Glutamatergic neuron (in vitro differentiated cells): ENCODE measurements at regions not wholly inside any gene's neighbourhood (a gene's known extent, or its start where the extent isn't known, plus 50 kb on each side); places are given as distances from the start of the nearest gene placed in this dataset.

Experiments
- DNase-seq: peaks from one replicate; pipeline ENCODE4 v3.0.0; 2022
- H3K27ac Mint-ChIP-seq: one replicate; pipeline ENCODE4 v1.8.0; 2020; ENCODE audit warnings: mild to moderate bottlenecking, mixed read lengths, inconsistent platforms; ENCODE audit not compliant: unreplicated experiment
- H3K27me3 Mint-ChIP-seq: one replicate; pipeline ENCODE4 v1.8.0; 2020; ENCODE audit warnings: mild to moderate bottlenecking, moderate library complexity, mixed read lengths, inconsistent platforms; ENCODE audit not compliant: unreplicated experiment
- H3K36me3 Mint-ChIP-seq: one replicate; pipeline ENCODE4 v1.8.0; 2020; ENCODE audit warnings: mild to moderate bottlenecking, mixed read lengths, inconsistent platforms; ENCODE audit not compliant: unreplicated experiment
- H3K4me1 Mint-ChIP-seq: one replicate; pipeline ENCODE4 v1.8.0; 2020; ENCODE audit warnings: mild to moderate bottlenecking, low read depth, mixed read lengths, inconsistent platforms; ENCODE audit not compliant: unreplicated experiment
- H3K4me3 Mint-ChIP-seq: one replicate; pipeline ENCODE4 v1.8.0; 2020; ENCODE audit warnings: mild to moderate bottlenecking, mixed read lengths, inconsistent platforms; ENCODE audit not compliant: unreplicated experiment
- H3K9me3 Mint-ChIP-seq: one replicate; pipeline ENCODE4 v1.8.0; 2020; ENCODE audit warnings: mild to moderate bottlenecking, moderate library complexity, mixed read lengths, inconsistent platforms; ENCODE audit not compliant: unreplicated experiment
- TF ChIP-seq, protein P1 (sequence below): fragments of 200-600 bp; sonication (generic); IDR thresholded peaks from one replicate; pipeline ENCODE4 v1.5.0; 2021; ENCODE audit not compliant: partially characterized antibody, unreplicated experiment

DNA sequence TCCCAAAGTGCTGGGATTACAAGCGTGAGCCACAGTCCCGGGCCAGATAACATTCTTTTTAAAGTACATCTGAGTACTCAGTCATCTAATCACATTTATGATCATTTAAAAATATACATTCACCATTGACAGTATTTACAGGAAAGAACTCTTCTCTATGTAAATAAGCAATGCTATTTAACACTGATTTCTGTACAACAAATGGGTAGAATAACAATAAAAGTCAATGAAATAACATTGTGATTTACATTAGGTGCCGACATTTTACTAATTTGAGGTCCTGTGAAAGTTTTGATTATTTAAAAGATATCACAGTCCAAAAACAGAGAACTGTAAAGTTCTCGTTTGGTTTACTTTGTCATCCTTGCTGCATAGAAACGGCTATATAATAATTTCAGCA, 1763.7 kb downstream of the SLITRK1 start:
- no peaks in the 10 kb centered on the region for H3K9me3 Mint-ChIP-seq
- TF ChIP-seq, protein P1, sequence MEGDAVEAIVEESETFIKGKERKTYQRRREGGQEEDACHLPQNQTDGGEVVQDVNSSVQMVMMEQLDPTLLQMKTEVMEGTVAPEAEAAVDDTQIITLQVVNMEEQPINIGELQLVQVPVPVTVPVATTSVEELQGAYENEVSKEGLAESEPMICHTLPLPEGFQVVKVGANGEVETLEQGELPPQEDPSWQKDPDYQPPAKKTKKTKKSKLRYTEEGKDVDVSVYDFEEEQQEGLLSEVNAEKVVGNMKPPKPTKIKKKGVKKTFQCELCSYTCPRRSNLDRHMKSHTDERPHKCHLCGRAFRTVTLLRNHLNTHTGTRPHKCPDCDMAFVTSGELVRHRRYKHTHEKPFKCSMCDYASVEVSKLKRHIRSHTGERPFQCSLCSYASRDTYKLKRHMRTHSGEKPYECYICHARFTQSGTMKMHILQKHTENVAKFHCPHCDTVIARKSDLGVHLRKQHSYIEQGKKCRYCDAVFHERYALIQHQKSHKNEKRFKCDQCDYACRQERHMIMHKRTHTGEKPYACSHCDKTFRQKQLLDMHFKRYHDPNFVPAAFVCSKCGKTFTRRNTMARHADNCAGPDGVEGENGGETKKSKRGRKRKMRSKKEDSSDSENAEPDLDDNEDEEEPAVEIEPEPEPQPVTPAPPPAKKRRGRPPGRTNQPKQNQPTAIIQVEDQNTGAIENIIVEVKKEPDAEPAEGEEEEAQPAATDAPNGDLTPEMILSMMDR, result no peak
- no peak overlapping the region for H3K4me3 Mint-ChIP-seq

DNA sequence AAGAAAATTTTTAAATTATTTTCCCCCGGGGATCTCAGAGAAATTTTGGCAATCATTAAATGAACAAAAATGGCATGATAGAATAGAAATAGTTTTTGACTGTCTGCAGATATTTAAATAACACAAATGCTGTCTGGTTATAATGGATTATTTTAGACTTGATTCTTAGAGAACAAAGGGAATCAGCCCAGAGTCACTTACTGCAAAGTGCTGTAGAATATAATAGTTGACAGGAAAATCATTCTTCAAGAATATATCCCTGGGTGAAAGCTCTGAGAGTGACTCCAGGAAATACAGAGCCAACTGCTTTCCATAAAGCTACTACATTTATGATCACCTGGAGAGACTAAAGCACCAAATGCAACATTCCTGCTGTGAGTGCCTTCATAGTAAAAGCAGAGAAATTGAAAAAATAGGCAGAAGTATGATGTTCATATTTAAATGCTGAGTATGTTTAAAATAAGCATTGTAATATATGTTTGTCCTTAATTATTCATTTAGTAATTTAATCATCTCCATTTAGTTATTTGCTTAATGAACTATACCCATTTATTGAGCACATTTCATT, 1765.8 kb downstream of the SLITRK1 start:
- Mint-ChIP-seq H3K36me3 (no peaks in the 10 kb centered on the region), H3K27ac (no peak overlapping the region), H3K27me3 (no peaks in the 10 kb centered on the region), H3K4me3 (no peak overlapping the region), H3K4me1 (no peaks in the 10 kb centered on the region), H3K9me3 (peaks cover 2% of the 10 kb centered on the region)
- DNase-seq, result no peak
- TF ChIP-seq, protein P1, result no peak

More for the DNA sequence above, 1763.7 kb downstream of the SLITRK1 start:
- Mint-ChIP-seq H3K27me3 (no peaks in the 10 kb centered on the region), H3K27ac (no peak overlapping the region), H3K36me3 (no peaks in the 10 kb centered on the region), H3K4me1 (no peaks in the 10 kb centered on the region)
- DNase-seq, result no peak

DNA sequence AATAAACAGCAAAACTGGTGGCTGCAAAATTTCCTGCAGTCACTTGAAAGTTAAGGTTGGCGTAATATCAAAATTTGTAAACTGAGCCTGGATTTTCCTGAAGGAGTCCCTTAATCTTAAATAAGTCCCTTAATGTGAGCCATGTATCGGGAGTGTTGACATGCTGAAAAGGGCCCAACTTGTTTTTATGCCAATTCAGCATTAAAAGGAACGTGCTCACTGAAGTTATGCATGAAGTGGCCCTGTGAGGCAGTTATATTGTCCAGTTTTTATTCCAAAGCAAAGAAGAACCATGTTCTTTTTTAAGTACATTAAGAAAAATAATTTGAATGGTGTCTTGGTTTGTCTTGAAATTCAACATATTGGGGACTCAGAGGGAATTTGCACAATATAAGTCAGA, 1766.9 kb downstream of the SLITRK1 start:
- Mint-ChIP-seq H3K27me3 (no peaks in the 10 kb centered on the region), H3K9me3 (peaks cover 2% of the 10 kb centered on the region), H3K4me1 (no peaks in the 10 kb centered on the region), H3K27ac (no peak overlapping the region), H3K36me3 (no peaks in the 10 kb centered on the region), H3K4me3 (no peak overlapping the region)
- TF ChIP-seq, protein P1, result no peak
- DNase-seq, result no peak

DNA sequence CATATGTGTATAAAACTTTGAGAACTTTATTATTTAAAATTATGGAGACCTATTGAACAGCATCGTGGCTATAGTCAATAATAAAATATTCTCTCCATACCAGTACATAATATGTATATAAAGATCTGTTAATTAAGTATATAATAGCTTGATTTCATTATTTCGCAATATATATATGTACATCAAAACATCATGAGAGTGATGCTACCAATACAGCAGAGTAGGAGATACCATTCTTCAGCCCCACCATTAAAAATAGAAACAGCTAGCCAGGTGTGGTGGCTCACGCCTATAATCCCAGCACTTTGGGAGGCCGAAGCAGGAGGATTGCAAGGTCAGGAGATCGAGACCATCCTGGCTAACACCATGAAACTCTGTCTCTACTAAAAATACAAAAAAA, 1755.3 kb upstream of the SPRY2 start:
- no peak for DNase-seq
- H3K27me3 Mint-ChIP-seq, result peaks cover 2% of the 10 kb centered on the region
- no peaks in the 10 kb centered on the region for H3K36me3 Mint-ChIP-seq
- H3K4me3 Mint-ChIP-seq, result no peak overlapping the region
- H3K4me1 Mint-ChIP-seq, result no peaks in the 10 kb centered on the region
- TF ChIP-seq, protein P1, result no peak
- H3K27ac Mint-ChIP-seq, result no peak overlapping the region
- peaks cover 2% of the 10 kb centered on the region for H3K9me3 Mint-ChIP-seq

DNA sequence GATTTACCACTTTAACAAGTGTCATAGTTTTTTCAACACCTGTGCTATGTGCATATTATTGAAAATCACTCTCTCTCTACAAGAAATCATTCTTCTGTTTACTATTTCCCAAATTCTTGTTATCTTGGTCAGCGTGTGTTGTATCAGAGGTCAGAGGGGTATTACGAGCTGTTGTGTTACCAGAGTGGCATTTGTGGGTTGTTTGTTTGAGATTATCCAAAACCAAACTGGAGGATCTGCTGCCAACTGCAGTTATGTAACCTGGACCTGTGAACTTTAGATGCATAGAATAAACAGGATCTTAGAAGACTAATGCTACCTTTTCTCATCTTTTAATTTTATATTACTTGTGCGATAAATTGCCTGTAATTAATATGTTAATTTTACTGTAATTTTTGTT, 1751.4 kb upstream of the SPRY2 start:
- H3K27me3 Mint-ChIP-seq, result peaks cover 2% of the 10 kb centered on the region
- DNase-seq, result no peak
- no peak overlapping the region for H3K27ac Mint-ChIP-seq
- no peak overlapping the region for H3K4me3 Mint-ChIP-seq
- H3K4me1 Mint-ChIP-seq, result no peaks in the 10 kb centered on the region
- TF ChIP-seq, protein P1, result no peak
- no peaks in the 10 kb centered on the region for H3K36me3 Mint-ChIP-seq
- H3K9me3 Mint-ChIP-seq, result peaks cover 2% of the 10 kb centered on the region
